SHP77 treated with DMSO at 0.1 percent for 48 hours (cell line): ENCODE measurements at regions not wholly inside any gene's neighbourhood (a gene's known extent, or its start where the extent isn't known, plus 50 kb on each side); places are given as distances from the start of the nearest gene placed in this dataset.

Experiments
- DNase-seq: peaks from one replicate; lab custom pipeline; 2025; lab: John Stamatoyannopoulos, UW

- DNase-seq, result no peak
Measured at GRCh38 chr7:136174477-136175125, 197.4 kb upstream of the MTPN start.

- no peak for DNase-seq
Measured at GRCh38 chr7:136173874-136174273, 196.7 kb upstream of the MTPN start.

GRCh38 chr7:136171233-136171632, 194.1 kb upstream of the MTPN start:
- no peak for DNase-seq

GRCh38 chr7:136168821-136169220, 191.7 kb upstream of the MTPN start:
- no peak for DNase-seq

DNA sequence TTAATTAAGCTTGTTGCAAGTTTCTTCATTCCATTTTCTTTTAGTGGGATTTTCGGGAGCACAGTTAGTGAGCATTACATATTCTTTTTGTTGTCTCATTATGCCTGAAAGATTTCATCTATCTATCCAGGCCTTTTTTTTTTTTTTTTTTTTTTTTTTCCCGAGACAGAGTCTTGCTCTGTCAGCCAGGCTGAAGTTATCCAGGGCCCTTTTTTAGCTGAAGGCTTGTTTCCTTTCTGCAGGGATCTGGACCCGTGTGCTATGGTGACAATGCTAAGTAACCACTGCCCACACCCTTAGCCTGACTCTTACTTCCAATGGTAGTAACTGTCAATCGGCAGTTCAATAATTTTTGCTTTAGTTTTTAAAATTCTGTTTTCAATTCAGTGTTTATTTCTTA, 190.8 kb upstream of the MTPN start:
- DNase-seq, result no peak

- no peak for DNase-seq
Measured at GRCh38 chr7:136166521-136166920, 189.4 kb upstream of the MTPN start.

DNA sequence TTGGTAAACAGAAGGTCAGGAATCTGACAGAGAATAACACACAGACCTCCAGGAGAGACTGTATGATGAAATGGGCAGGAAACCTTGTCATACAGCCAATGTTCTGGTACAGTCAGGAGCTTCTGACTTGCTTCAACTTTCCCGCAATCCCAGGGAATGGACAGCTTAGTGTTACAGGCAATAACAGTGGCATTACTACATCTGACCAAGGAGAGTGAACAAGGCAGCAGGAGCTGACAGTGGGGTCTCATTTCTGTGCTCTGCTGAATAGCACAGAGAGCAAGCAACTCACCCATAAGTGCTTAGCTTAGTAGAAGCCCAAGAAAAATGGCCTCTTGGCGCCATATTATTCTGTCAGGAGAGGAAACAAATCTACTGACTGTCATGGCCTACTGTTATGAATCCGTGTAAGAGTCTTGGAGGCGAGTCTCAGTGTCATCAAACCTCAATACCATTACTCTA, 186.2 kb upstream of the MTPN start:
- DNase-seq, result no peak

GRCh38 chr7:136150311-136150710, 173.2 kb upstream of the MTPN start:
- no peak for DNase-seq

DNA sequence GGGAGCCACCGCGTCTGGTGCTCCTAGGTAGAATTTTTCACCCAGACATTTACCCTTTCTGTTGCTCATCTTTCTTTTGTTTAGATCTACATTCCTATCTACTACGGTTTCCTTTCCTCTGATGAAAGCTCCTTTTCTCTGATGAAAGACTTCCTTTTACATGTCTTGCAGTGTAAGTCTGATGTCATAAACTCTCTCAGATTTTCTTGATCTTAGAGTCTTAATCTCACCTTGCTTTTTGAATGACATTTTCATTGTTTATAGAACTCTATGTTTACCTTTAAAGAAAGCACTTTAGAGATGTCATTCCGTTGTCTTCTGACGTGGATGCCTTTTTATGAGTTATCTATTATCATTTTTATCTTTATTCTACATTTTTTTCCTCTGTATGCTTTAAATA, 171.8 kb upstream of the MTPN start:
- DNase-seq, result no peak

DNA sequence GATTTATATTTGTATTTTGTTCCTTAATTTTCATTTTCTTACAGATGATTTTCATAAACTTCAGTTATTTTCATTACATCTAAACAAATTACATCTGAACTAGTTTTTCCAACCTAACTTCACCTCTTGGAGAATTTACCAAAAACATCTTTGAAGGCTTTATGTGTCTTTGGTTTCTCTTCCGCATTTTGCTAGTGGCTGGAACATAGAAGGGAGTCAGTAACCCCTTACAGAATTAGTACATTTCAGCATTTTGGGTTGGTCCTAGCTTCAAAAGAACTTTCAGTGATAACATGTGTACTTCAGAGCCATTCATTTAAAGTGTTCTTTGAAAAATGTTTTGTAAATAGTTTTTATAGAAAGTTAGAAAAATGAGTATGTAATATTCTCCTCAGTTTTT, 169.8 kb upstream of the MTPN start:
- DNase-seq, result no peak

- no peak for DNase-seq
Measured at GRCh38 chr7:136144182-136144581, 167.0 kb upstream of the MTPN start.

DNA sequence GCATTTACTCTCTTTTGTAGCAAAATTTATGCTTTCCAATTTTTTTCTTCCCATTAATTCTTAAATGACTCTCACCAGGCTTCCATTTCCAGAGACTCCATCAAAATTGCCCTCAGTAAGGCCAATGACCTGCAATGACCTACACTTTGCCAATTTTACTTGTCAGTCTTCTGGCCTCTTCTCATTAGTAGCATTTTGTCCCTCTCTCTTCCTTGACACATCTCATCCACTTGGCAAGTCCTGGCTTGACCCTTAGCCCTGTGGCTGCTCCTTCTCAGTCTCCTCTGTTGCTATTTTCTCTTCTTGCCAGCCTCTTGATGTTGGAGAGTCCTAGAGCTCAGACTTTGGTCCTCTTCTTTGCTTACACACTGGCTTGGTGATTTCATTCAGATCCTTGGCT, 166.1 kb upstream of the MTPN start:
- DNase-seq, result no peak

DNA sequence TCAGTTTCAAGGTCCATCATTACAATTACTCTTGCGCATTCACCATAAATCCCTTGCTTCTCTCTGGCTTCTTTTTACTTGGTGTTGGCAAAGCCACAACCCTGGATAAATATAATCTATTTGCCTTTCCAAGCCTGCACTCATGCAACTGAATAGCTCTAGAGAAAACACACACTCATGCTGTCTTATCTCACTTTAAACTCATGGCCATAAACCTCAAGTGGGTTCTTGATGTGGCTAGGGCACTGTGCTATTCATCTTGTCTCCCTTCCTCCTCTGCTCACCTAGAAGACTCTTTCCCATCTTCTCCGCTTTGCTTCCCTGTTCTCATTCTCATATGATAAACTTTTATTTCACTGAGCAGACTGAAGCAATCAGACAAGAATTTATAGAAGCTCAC, 165.4 kb upstream of the MTPN start:
- DNase-seq, result no peak

DNA sequence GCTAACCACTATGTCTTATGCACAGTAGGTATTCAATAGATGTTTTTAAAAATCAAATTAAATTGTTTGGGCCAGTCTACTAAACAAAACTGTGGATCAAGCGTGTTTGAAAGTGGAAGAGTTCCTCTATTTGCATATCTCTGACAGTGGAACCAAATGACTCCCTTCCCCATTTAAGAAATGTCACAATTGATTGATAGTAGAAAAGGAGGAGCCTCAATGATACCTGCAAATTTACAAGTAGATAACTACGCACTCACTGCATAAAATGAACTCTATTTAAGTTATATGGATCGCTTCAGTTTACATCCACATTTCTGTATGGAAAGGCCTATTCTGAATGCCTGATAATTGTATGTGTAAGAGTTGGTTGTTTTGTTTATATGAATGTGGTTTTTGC, 163.3 kb upstream of the MTPN start:
- DNase-seq, result no peak

GRCh38 chr7:136139417-136139816, 162.3 kb upstream of the MTPN start:
- no peak for DNase-seq

- DNase-seq, result no peak
Measured at GRCh38 chr7:136138991-136139390, 161.8 kb upstream of the MTPN start.

- DNase-seq, result no peak
Measured at GRCh38 chr7:136136906-136137454, 159.8 kb upstream of the MTPN start.

- DNase-seq, result no peak
Measured at GRCh38 chr7:136134503-136134902, 157.3 kb upstream of the MTPN start.

DNA sequence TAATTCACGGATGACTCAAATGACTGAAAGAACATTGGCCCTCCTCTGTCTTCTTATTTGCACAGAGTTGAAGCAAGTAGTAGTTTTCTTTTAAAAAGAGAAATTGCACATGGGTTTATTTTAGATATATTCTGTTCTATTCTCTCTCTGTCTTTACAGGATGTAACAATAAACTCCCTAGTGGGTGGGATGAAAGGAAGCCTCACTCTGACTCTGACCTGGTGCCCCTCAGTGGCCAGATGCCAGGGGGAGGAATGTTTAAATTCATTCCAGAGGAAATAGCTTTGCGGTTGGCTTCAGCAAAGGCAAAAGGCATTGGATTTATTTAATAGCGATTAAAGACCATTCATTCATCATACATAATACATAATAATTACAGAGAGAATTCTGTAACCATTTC, 156.4 kb upstream of the MTPN start:
- DNase-seq, result no peak

GRCh38 chr7:136131304-136131630, 154.1 kb upstream of the MTPN start:
- no peak for DNase-seq

DNA sequence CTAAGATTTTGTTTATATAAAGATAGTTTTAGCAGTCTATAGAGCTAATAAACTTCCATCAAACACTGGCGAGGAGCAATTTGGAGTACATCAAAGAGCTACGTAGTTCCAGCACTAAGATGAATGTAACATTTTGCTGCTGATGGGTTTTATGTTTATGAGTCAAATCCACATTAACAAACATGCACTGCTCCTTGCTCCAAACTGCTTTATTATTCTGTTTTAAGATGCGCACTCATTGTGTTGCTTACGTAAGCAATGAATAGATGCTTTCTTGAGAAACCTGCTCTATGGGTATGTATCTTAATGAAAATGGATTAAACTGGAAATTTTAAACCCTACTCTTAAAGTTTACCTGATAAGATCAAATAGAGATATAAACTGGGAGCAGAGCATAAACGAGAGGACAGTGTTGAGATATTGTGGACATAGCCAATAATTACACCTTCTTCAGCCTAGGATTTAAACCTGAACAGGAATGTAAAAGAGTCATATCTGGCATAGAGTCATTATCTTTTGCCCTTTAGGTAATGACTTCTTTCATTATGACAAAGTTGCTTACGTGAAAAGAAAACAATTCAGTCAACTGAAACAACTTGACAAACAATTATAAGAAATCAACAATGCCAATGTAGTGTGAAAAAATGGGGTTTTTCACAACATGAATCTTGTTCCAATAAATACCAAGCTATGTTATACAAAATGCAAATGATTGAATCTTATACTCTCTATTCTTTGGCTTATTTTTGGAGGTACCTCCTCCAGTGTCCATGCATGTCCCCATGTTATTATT, 153.5 kb upstream of the MTPN start:
- no peak for DNase-seq

DNA sequence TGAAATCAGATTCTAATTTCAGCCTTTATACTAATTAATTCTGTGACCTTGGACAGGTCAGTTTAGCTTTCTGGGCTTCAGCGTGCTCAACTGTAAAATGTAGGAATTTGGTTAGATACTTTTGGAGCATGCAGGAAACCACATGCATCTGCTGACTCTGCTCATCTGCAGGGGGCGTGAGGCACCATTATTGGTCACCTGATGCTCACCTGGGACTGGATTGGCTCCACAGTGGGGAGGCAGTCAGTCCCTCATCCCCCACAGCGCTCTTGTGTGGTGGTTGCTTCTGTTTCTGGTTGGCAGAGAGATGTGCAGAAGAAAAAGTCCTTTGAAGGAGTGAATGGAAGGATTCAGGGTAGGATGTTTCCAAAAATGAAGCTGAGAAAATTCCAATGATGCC, 150.9 kb upstream of the MTPN start:
- no peak for DNase-seq

DNA sequence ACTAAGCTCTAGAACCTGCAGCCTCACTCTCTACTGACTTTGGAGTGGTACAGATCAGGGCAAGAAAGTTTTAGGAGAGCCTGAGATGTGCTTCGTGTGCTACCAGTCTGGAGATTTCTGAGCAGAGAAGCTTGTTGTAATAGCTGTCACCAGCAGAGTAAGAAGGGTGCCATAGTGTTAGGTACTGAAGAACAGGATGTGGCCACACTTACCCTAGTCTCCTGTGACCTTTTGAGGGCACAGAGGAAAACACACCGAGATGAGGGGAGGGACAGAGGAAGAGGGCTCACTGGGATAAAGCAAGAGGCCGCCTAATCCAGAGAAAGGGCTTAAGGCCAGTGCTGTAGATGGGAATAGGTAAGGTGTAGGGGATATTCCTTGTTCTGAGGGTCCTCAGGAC, 146.2 kb upstream of the MTPN start:
- no peak for DNase-seq

DNA sequence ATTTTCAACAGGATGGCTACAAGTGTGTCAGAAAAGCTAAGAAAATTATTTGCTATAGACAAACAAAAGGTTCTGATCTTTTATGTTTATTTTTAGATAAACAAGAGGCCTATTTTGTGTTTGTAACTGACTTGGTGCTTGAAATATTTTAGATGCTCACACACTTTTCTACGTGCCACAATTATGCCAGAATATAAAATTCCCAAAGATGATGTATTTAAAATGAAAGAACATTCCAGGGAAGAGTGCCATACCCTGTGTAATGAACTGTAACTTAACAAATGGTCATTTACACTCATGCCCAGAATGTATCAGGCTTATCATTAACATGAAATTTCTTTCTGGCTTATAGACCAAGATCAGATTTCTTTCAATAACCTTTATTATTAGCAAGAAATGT, 144.9 kb upstream of the MTPN start:
- DNase-seq, result no peak
